Activated naive CD4-positive, alpha-beta T cell treated with anti-CD3 and anti-CD28 coated beads, Interleukin-2, amount 10 ng/mL, durations not matched to agents 7 days and 5 days (primary cell): ENCODE measurements at regions not wholly inside any gene's neighbourhood (a gene's known extent, or its start where the extent isn't known, plus 50 kb on each side); places are given as distances from the start of the nearest gene placed in this dataset.

Source experiments
- CTCF ChIA-PET: fragments of 350-600 bp; sonication (Branson Sonifier 250); formaldehyde crosslinking; loops from one replicate; lab custom pipeline; 2021; ENCODE audit warnings: antibody characterized with exemption; lab: Charles Lee
- DNase-seq: peaks from one replicate; pipeline ENCODE4 v3.0.0-alpha.2; 2020
- H3K27ac Mint-ChIP-seq: one replicate; pipeline ENCODE4 v1.8.0; 2021; ENCODE audit warnings: mild to moderate bottlenecking, moderate library complexity, mixed read lengths
- H3K27me3 Mint-ChIP-seq: one replicate; pipeline ENCODE4 v1.8.0; 2021; ENCODE audit warnings: mild to moderate bottlenecking, mixed read lengths
- H3K36me3 Mint-ChIP-seq: one replicate; pipeline ENCODE4 v1.8.0; 2021; ENCODE audit warnings: mixed read lengths
- H3K4me1 Mint-ChIP-seq: one replicate; pipeline ENCODE4 v1.8.0; 2021; ENCODE audit warnings: mixed read lengths
- H3K4me3 Mint-ChIP-seq: one replicate; pipeline ENCODE4 v1.8.0; 2021; ENCODE audit warnings: mild to moderate bottlenecking, moderate library complexity, mixed read lengths
- H3K9me3 Mint-ChIP-seq: one replicate; pipeline ENCODE4 v1.8.0; 2021; ENCODE audit warnings: mixed read lengths

GRCh38 chr1:232682248-232682647, 52.3 kb upstream of the SIPA1L2 start:
- no peaks in the 10 kb centered on the region for H3K9me3 Mint-ChIP-seq
- no peak overlapping the region for H3K4me3 Mint-ChIP-seq
- peaks cover 15% of the 10 kb centered on the region for H3K27me3 Mint-ChIP-seq
- no peak overlapping the region for H3K27ac Mint-ChIP-seq
- H3K4me1 Mint-ChIP-seq, result no peaks in the 10 kb centered on the region
- H3K36me3 Mint-ChIP-seq, result no peaks in the 10 kb centered on the region
- CTCF ChIA-PET, result no interaction called here
- no peak for DNase-seq

- Mint-ChIP-seq H3K4me3 (no peak overlapping the region), H3K27me3 (peaks cover 9% of the 10 kb centered on the region), H3K9me3 (no peaks in the 10 kb centered on the region), H3K27ac (no peak overlapping the region), H3K4me1 (no peaks in the 10 kb centered on the region), H3K36me3 (no peaks in the 10 kb centered on the region)
- CTCF ChIA-PET, result no interaction called here
- no peak for DNase-seq
Observed at GRCh38 chr1:232684371-232685105, 54.6 kb upstream of the SIPA1L2 start.

GRCh38 chr1:232686346-232686745, 56.4 kb upstream of the SIPA1L2 start:
- CTCF ChIA-PET, result no interaction called here
- H3K4me1 Mint-ChIP-seq, result no peaks in the 10 kb centered on the region

GRCh38 chr1:232687304-232687703, 57.4 kb upstream of the SIPA1L2 start:
- Mint-ChIP-seq H3K4me3 (no peak overlapping the region), H3K9me3 (no peaks in the 10 kb centered on the region), H3K27ac (no peak overlapping the region), H3K27me3 (peaks cover 29% of the 10 kb centered on the region), H3K36me3 (no peaks in the 10 kb centered on the region), H3K4me1 (no peaks in the 10 kb centered on the region)
- DNase-seq, result no peak
- CTCF ChIA-PET, result no interaction called here

More at GRCh38 chr1:232686346-232686745, 56.4 kb upstream of the SIPA1L2 start:
- H3K36me3 Mint-ChIP-seq, result no peaks in the 10 kb centered on the region
- no peak overlapping the region for H3K27ac Mint-ChIP-seq
- H3K4me3 Mint-ChIP-seq, result no peak overlapping the region
- no peak for DNase-seq
- peaks cover 21% of the 10 kb centered on the region for H3K27me3 Mint-ChIP-seq
- no peaks in the 10 kb centered on the region for H3K9me3 Mint-ChIP-seq

- H3K4me3 Mint-ChIP-seq, result no peak overlapping the region
- H3K9me3 Mint-ChIP-seq, result no peaks in the 10 kb centered on the region
- peaks cover 29% of the 10 kb centered on the region for H3K27me3 Mint-ChIP-seq
- CTCF ChIA-PET, result interaction anchor here (0.6 kb wide), 1 partner anchor 536 kb away, joined by 3 read pairs; no protein-coding TSS in a partner anchor
- DNase-seq, result no peak
- no peaks in the 10 kb centered on the region for H3K4me1 Mint-ChIP-seq
- H3K27ac Mint-ChIP-seq, result no peak overlapping the region
- H3K36me3 Mint-ChIP-seq, result no peaks in the 10 kb centered on the region
Observed at GRCh38 chr1:232687728-232688127, 57.8 kb upstream of the SIPA1L2 start.

GRCh38 chr1:232688398-232688797, 58.5 kb upstream of the SIPA1L2 start:
- CTCF ChIA-PET, result interaction anchor here (0.6 kb wide), 1 partner anchor 537 kb away, joined by 3 read pairs; no protein-coding TSS in a partner anchor
- H3K4me1 Mint-ChIP-seq, result no peaks in the 10 kb centered on the region

GRCh38 chr1:232689711-232690110, 59.8 kb upstream of the SIPA1L2 start:
- DNase-seq, result no peak
- Mint-ChIP-seq H3K4me3 (no peak overlapping the region), H3K9me3 (no peaks in the 10 kb centered on the region), H3K27ac (no peak overlapping the region), H3K4me1 (no peaks in the 10 kb centered on the region), H3K36me3 (no peaks in the 10 kb centered on the region), H3K27me3 (peaks cover 29% of the 10 kb centered on the region)
- CTCF ChIA-PET, result no interaction called here

More at GRCh38 chr1:232688398-232688797, 58.5 kb upstream of the SIPA1L2 start:
- Mint-ChIP-seq H3K4me3 (no peak overlapping the region), H3K9me3 (no peaks in the 10 kb centered on the region), H3K27me3 (peaks cover 29% of the 10 kb centered on the region), H3K27ac (no peak overlapping the region), H3K36me3 (no peaks in the 10 kb centered on the region)
- no peak for DNase-seq

GRCh38 chr1:232690285-232690935, 60.5 kb upstream of the SIPA1L2 start:
- Mint-ChIP-seq H3K9me3 (no peaks in the 10 kb centered on the region), H3K4me1 (no peaks in the 10 kb centered on the region), H3K27ac (no peak overlapping the region), H3K4me3 (no peak overlapping the region), H3K36me3 (no peaks in the 10 kb centered on the region), H3K27me3 (peaks cover 29% of the 10 kb centered on the region)
- DNase-seq, result no peak
- CTCF ChIA-PET, result no interaction called here

GRCh38 chr1:232694475-232694874, 64.5 kb upstream of the SIPA1L2 start:
- CTCF ChIA-PET, result no interaction called here
- Mint-ChIP-seq H3K9me3 (no peaks in the 10 kb centered on the region), H3K36me3 (no peaks in the 10 kb centered on the region), H3K27ac (no peak overlapping the region), H3K4me1 (no peaks in the 10 kb centered on the region), H3K4me3 (no peak overlapping the region), H3K27me3 (peaks cover 27% of the 10 kb centered on the region)
- no peak for DNase-seq

GRCh38 chr1:232695621-232696385, 65.9 kb upstream of the SIPA1L2 start:
- CTCF ChIA-PET, result no interaction called here
- H3K4me1 Mint-ChIP-seq, result no peaks in the 10 kb centered on the region

GRCh38 chr1:232696466-232696865, 66.5 kb upstream of the SIPA1L2 start:
- H3K27ac Mint-ChIP-seq, result no peak overlapping the region
- H3K27me3 Mint-ChIP-seq, result peaks cover 14% of the 10 kb centered on the region
- no peaks in the 10 kb centered on the region for H3K36me3 Mint-ChIP-seq
- no peak overlapping the region for H3K4me3 Mint-ChIP-seq
- H3K4me1 Mint-ChIP-seq, result no peaks in the 10 kb centered on the region
- no peaks in the 10 kb centered on the region for H3K9me3 Mint-ChIP-seq
- CTCF ChIA-PET, result no interaction called here
- DNase-seq, result no peak

More at GRCh38 chr1:232695621-232696385, 65.9 kb upstream of the SIPA1L2 start:
- no peak for DNase-seq
- no peaks in the 10 kb centered on the region for H3K36me3 Mint-ChIP-seq
- no peak overlapping the region for H3K27ac Mint-ChIP-seq
- H3K9me3 Mint-ChIP-seq, result no peaks in the 10 kb centered on the region
- peaks cover 19% of the 10 kb centered on the region for H3K27me3 Mint-ChIP-seq
- no peak overlapping the region for H3K4me3 Mint-ChIP-seq

- no peak for DNase-seq
- Mint-ChIP-seq H3K27me3 (peaks cover 8% of the 10 kb centered on the region), H3K4me3 (no peak overlapping the region), H3K4me1 (no peaks in the 10 kb centered on the region), H3K27ac (no peak overlapping the region), H3K36me3 (no peaks in the 10 kb centered on the region), H3K9me3 (no peaks in the 10 kb centered on the region)
- CTCF ChIA-PET, result no interaction called here
Observed at GRCh38 chr1:232697187-232697822, 67.4 kb upstream of the SIPA1L2 start.

GRCh38 chr1:232699814-232700213, 69.9 kb upstream of the SIPA1L2 start:
- Mint-ChIP-seq H3K27ac (no peak overlapping the region), H3K27me3 (peaks cover 7% of the 10 kb centered on the region), H3K4me1 (no peaks in the 10 kb centered on the region), H3K4me3 (no peak overlapping the region), H3K9me3 (no peaks in the 10 kb centered on the region), H3K36me3 (no peaks in the 10 kb centered on the region)
- no peak for DNase-seq
- CTCF ChIA-PET, result no interaction called here

GRCh38 chr1:232702911-232703310, 73.0 kb upstream of the SIPA1L2 start:
- H3K27me3 Mint-ChIP-seq, result no peaks in the 10 kb centered on the region
- H3K9me3 Mint-ChIP-seq, result no peaks in the 10 kb centered on the region
- no peaks in the 10 kb centered on the region for H3K36me3 Mint-ChIP-seq
- H3K27ac Mint-ChIP-seq, result no peak overlapping the region
- no peaks in the 10 kb centered on the region for H3K4me1 Mint-ChIP-seq
- CTCF ChIA-PET, result no interaction called here
- DNase-seq, result no peak
- H3K4me3 Mint-ChIP-seq, result no peak overlapping the region
